ENCODE measurements at regions not wholly inside any gene's neighbourhood (a gene's known extent, or its start where the extent isn't known, plus 50 kb on each side); places are given as distances from the start of the nearest gene placed in this dataset.

- no peaks in the 10 kb centered on the region for H3K9me3 ChIP-seq (ENCODE audit: control insufficient read depth, low read depth, low read length)
- H3T11ph ChIP-seq (ENCODE audit: low read length), result no peak overlapping the region
- H3K23me2 ChIP-seq (ENCODE audit: insufficient read length, low read depth, low read length, poor library complexity, severe bottlenecking), result no peaks in the 10 kb centered on the region
- H3K56ac ChIP-seq (ENCODE audit: insufficient read length, low read depth, low read length), result no peak overlapping the region
- no peaks in the 10 kb centered on the region for H3K79me1 ChIP-seq (ENCODE audit: insufficient read depth, low read depth, low read length, poor library complexity, severe bottlenecking)
- no peak overlapping the region for H3K18ac ChIP-seq (ENCODE audit: insufficient read length, low read depth, low read length)
- no peak overlapping the region for H3K4ac ChIP-seq (ENCODE audit: low read depth, low read length)
- H2BK5ac ChIP-seq (ENCODE audit: insufficient read length, low read length), result no peak overlapping the region
- peaks cover 10 to 13% of the 10 kb centered on the region in 2 experiments for H3K4me1 Mint-ChIP-seq
- no peak overlapping the region for H2AK5ac ChIP-seq (ENCODE audit: insufficient read length, low read length)
- H3K9ac ChIP-seq (ENCODE audit: extremely low read depth, insufficient read length, low read length), result no peak overlapping the region
- H3K27me3 Mint-ChIP-seq (ENCODE audit: low read depth), result no peaks in the 10 kb centered on the region
- no peaks in the 10 kb centered on the region for H4K20me1 ChIP-seq (ENCODE audit: control insufficient read depth, insufficient read depth, insufficient read length)
- DNase-seq, result no peak
- no peak overlapping the region for H2BK120ac ChIP-seq (ENCODE audit: low read depth, low read length, poor library complexity, severe bottlenecking)
- H3K14ac ChIP-seq (ENCODE audit: insufficient read depth, low read length), result no peak overlapping the region
- no peak overlapping the region for H3K27ac Mint-ChIP-seq
- no peak overlapping the region for H2BK15ac ChIP-seq (ENCODE audit: low read depth, low read length)
- no peak overlapping the region for H3K4me3 Mint-ChIP-seq
- H3K27me3 ChIP-seq (ENCODE audit: insufficient read depth, low read length), result no peaks in the 10 kb centered on the region
- no peaks in the 10 kb centered on the region for H3K9me3 Mint-ChIP-seq
- no peak overlapping the region for H3K4me2 ChIP-seq (ENCODE audit: insufficient read depth, insufficient read length, low read length)
- no peak overlapping the region for H2AFZ ChIP-seq (ENCODE audit: low read length)
- WGBS (ENCODE audit: extremely low coverage, insufficient read length, low lambda C conversion rate), result no CpG with 5 or more reads among the region's 2 CpGs
- no peak overlapping the region for H2BK20ac ChIP-seq (ENCODE audit: low read depth, low read length, poor library complexity, severe bottlenecking)
- H3K4me1 ChIP-seq (ENCODE audit: insufficient read depth, low read length), result peaks cover 6% of the 10 kb centered on the region; the same call in 1 of the 2 replicates
- no peak overlapping the region for H3K23ac ChIP-seq (ENCODE audit: insufficient read length, low read depth, low read length)
- H4K5ac ChIP-seq (ENCODE audit: insufficient read length, low read depth, low read length), result no peak overlapping the region
- H3K79me2 ChIP-seq (ENCODE audit: insufficient read depth, low read length), result no peaks in the 10 kb centered on the region
- no peak overlapping the region for H4K8ac ChIP-seq (replicated peaks; ENCODE audit: insufficient read length, low read depth, low read length)
- no peaks in the 10 kb centered on the region for H3K36me3 Mint-ChIP-seq (ENCODE audit: insufficient read depth in 1 of 3, low read depth in 3 of 3)
- TF ChIP-seq, protein P1, sequence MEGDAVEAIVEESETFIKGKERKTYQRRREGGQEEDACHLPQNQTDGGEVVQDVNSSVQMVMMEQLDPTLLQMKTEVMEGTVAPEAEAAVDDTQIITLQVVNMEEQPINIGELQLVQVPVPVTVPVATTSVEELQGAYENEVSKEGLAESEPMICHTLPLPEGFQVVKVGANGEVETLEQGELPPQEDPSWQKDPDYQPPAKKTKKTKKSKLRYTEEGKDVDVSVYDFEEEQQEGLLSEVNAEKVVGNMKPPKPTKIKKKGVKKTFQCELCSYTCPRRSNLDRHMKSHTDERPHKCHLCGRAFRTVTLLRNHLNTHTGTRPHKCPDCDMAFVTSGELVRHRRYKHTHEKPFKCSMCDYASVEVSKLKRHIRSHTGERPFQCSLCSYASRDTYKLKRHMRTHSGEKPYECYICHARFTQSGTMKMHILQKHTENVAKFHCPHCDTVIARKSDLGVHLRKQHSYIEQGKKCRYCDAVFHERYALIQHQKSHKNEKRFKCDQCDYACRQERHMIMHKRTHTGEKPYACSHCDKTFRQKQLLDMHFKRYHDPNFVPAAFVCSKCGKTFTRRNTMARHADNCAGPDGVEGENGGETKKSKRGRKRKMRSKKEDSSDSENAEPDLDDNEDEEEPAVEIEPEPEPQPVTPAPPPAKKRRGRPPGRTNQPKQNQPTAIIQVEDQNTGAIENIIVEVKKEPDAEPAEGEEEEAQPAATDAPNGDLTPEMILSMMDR (conservative IDR thresholded peaks at IDR 0.05), result no peak
- H3K27ac ChIP-seq (ENCODE audit: insufficient read length, low read depth, low read length), result no peak overlapping the region
- no peak overlapping the region for H2BK12ac ChIP-seq (ENCODE audit: insufficient read length, low read depth, low read length)
- no peak overlapping the region for H4K91ac ChIP-seq (ENCODE audit: insufficient read length, low read depth, low read length)
Measured at GRCh38 chr11:80477178-80477577, 1036.3 kb upstream of the TENM4 start.

Measured in H9 (cell line).